ENCODE measurements at regions not wholly inside any gene's neighbourhood (a gene's known extent, or its start where the extent isn't known, plus 50 kb on each side); places are given as distances from the start of the nearest gene placed in this dataset.

DNA sequence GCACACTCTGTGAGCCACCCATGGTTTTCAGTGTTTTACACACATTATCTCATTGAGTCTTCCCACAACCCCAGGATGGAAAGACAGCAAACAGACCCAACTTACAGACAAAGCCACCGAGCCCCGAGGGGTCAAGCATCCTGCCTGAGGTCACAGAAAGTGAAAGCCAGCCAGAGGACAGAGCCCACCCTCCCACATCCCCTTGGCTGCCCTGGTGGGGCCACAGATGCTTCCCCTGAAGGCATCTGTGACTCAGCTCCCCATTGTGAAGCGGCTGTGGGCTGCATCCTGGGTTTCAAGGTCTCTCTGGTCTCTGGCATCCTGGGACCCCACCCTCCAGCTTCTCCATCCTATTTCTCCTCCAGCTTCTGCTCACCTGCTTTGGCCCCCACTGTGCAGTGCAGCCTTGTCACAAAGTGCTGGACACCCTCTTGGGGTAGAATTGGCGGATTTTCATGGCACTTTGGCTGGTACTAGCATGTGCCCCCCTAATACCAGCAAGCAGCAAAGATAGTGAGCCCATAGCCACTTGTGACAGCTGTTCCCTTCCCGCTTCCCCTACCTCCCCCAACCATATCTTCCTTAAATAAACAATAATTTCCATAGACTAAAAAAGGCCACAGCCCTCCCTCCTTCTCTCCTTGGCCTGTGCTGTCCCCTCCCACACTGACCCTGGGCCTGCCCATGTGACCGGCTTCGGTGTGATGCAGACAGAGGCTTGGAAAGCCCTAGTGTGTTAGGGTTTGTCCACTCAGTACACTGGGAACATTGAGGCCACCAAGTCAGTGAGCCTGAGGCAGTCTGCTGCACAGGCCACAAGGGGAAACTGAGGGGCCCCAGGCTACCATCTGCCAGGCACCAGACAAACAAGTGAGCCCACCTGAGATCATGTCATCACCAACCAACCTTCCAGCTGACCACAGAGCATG, 53.9 kb upstream of the SHISAL1 start:
- ChIA-PET CTCF (no interaction called here), POLR2A (no interaction called here), RAD21 (ENCODE audit: low non-redundant PET in 1 of 2, low total read pairs in 2 of 2, uncharacterized antibody in 2 of 2, unreplicated experiment in 2 of 2) (no interaction called here)
- intact Hi-C loops (cut with micrococcal nuclease): no loop called here
- Histone ChIP-seq H3K4me3 (replicated peaks in 1 of 2; ENCODE audit: low read depth in 1 of 2, low read length in 2 of 2) (no peak overlapping the region), H4K20me1 (ENCODE audit: insufficient read depth) (no peaks in the 10 kb centered on the region), H3K4me2 (ENCODE audit: low read length) (no peak overlapping the region), H3K27me3 (ENCODE audit: insufficient read depth, low read length) (0 out of 2 replicates have a peak, but pooled peaks cover 2% of the 10 kb centered on the region), H3K79me2 (ENCODE audit: insufficient read depth, low read length) (no peaks in the 10 kb centered on the region), H3K9me2 (ENCODE audit: insufficient read depth) (no peaks in the 10 kb centered on the region), H3K4me1 (ENCODE audit: control insufficient read depth in 1 of 2, insufficient read depth in 2 of 2, low read length in 2 of 2) (peaks cover 0 to 8% of the 10 kb centered on the region in 2 experiments; a peak in 2 of 4 replicates), H3K9ac (ENCODE audit: low read length) (no peak overlapping the region), H3K36me3 (ENCODE audit: control insufficient read depth in 1 of 2, insufficient read depth in 2 of 2, low read length in 2 of 2) (no peaks in the 10 kb centered on the region), H3K27ac (ENCODE audit: low read depth, low read length) (no peak overlapping the region), H3K9me3 (ENCODE audit: control insufficient read depth in 1 of 2, insufficient read depth in 1 of 2, low read depth in 1 of 2, low read length in 2 of 2) (no peaks in the 10 kb centered on the region), H2AFZ (ENCODE audit: low read depth, low read length, poor library complexity, severe bottlenecking) (no peak overlapping the region)
- TF ChIP-seq SIN3A (IDR thresholded peaks at IDR 0.05; ENCODE audit: low read depth) (no peak), ZFX (IDR thresholded peaks at IDR 0.05) (no peak), JUND (IDR thresholded peaks at IDR 0.05) (no peak), YY1 (IDR thresholded peaks at IDR 0.05; ENCODE audit: extremely low read depth, insufficient replicate concordance, low read depth, low read length) (no peak), EGR1 (IDR thresholded peaks at IDR 0.05; ENCODE audit: low read depth) (no peak), FOSL1 (IDR thresholded peaks at IDR 0.05; ENCODE audit: low read depth) (no peak), TCF7L2 (IDR thresholded peaks at IDR 0.05; ENCODE audit: borderline replicate concordance, extremely low read depth, insufficient read depth, insufficient read length) (no peak), POLR2AphosphoS5 (IDR thresholded peaks at IDR 0.05; ENCODE audit: low read depth, low read length) (no peak)
- no TSS peak for BruUV-seq (replicated peaks)
- no peak for DNase-seq (ENCODE audit: low read depth, low spot score)
- ATAC-seq: no peak

DNA sequence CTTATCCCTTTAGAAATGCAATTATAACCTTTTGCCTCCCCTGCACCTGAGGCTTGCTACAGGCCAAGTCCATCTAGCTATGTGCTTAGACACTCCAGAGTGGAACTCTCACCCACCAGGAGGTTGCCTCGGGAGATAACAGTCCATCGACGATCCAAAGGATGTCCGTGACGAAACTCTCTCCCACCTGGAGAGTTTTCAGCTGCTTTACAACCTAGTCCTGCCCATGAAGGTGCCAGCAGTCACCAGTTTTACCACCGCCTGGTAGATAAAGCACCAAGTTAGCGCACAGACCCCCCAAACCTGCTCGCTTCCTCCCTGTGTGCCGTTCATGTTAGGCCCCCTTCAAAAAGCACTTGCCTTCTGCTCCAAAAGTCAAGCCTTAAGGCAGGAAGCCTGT, 53.1 kb upstream of the SHISAL1 start:
- intact Hi-C loops (cut with micrococcal nuclease): no loop called here
- CTCF ChIA-PET: no interaction called here
- DNase-seq (ENCODE audit: low read depth, low spot score): no peak
- Histone ChIP-seq H4K20me1 (ENCODE audit: insufficient read depth) (no peaks in the 10 kb centered on the region), H2AFZ (ENCODE audit: low read depth, low read length, poor library complexity, severe bottlenecking) (no peak overlapping the region), H3K79me2 (ENCODE audit: insufficient read depth, low read length) (no peaks in the 10 kb centered on the region), H3K9ac (ENCODE audit: low read length) (no peak overlapping the region), H3K9me2 (ENCODE audit: insufficient read depth) (no peaks in the 10 kb centered on the region), H3K36me3 (ENCODE audit: control insufficient read depth in 1 of 2, insufficient read depth in 2 of 2, low read length in 2 of 2) (no peaks in the 10 kb centered on the region), H3K27ac (ENCODE audit: low read depth, low read length) (no peak overlapping the region), H3K4me1 (ENCODE audit: control insufficient read depth in 1 of 2, insufficient read depth in 2 of 2, low read length in 2 of 2) (peaks cover 0 to 8% of the 10 kb centered on the region in 2 experiments; a peak in 2 of 4 replicates), H3K4me3 (replicated peaks in 1 of 2; ENCODE audit: low read depth in 1 of 2, low read length in 2 of 2) (no peak overlapping the region), H3K4me2 (ENCODE audit: low read length) (no peak overlapping the region), H3K27me3 (ENCODE audit: insufficient read depth, low read length) (0 out of 2 replicates have a peak, but pooled peaks cover 2% of the 10 kb centered on the region), H3K9me3 (ENCODE audit: control insufficient read depth in 1 of 2, insufficient read depth in 1 of 2, low read depth in 1 of 2, low read length in 2 of 2) (no peaks in the 10 kb centered on the region)
- RAD21 ChIA-PET (ENCODE audit: low non-redundant PET in 1 of 2, low total read pairs in 2 of 2, uncharacterized antibody in 2 of 2, unreplicated experiment in 2 of 2): no interaction called here
- POLR2A ChIA-PET: no interaction called here
- no peak for ATAC-seq
- TF ChIP-seq ELF1 (IDR thresholded peaks at IDR 0.05; ENCODE audit: borderline replicate concordance, low read depth) (no peak), ZFX (IDR thresholded peaks at IDR 0.05) (no peak)
- no TSS peak for BruUV-seq (replicated peaks)

Measured in HCT116 (cell line).